HepG2 (cell line): ENCODE measurements at regions not wholly inside any gene's neighbourhood (a gene's known extent, or its start where the extent isn't known, plus 50 kb on each side); places are given as distances from the start of the nearest gene placed in this dataset.

ENCODE experiments used
- ATAC-seq: fragments of 200-7000 bp; cut with Tn5 transposase; 3 replicates; pipeline ENCODE4 v1.9.1; 2020; ENCODE audit warnings: mild to moderate bottlenecking, moderate library complexity
- BruUV-seq: library from RNA; stranded (reverse); fragments of 400-500 nt; replicated peaks from 2 replicates; lab custom pipeline; 2021; lab: Mats Ljungman, UMichigan
- CTCF ChIA-PET: fragments of 300-600 bp; formaldehyde crosslinking; extraction: SDS; loops from one replicate; lab custom pipeline; 2021; ENCODE audit warnings: low total read pairs, inconsistent platforms, low intra/inter-chr PET ratio; lab: Yijun Ruan, JAX
- POLR2A ChIA-PET: fragments of 350-600 bp; sonication (Branson Sonifier 250); formaldehyde crosslinking; loops from one replicate; lab custom pipeline; 2020; ENCODE audit warnings: antibody characterized with exemption, inconsistent platforms; lab: Yijun Ruan, JAX
- DNase-seq: peaks from one replicate; pipeline ENCODE4 v3.0.0-alpha.2; 2015; ENCODE audit warnings: low spot score
- FAIRE-seq: peaks from 3 replicates; lab custom pipeline; 2011; peaks lifted over from hg19 to GRCh38; lab: Jason Lieb, UNC
- H2AFZ ChIP-seq: one replicate; pipeline ENCODE4 v1.6.1; 2011; ENCODE audit warnings: low read length, inconsistent platforms
- H3K27ac ChIP-seq: fragments of 300-600 bp; 3 replicates; pipeline ENCODE4 v1.8.0; 2011; ENCODE audit warnings: mixed run types, mild to moderate bottlenecking, mixed read lengths, low read length, inconsistent platforms; ENCODE audit not compliant: insufficient read depth; ENCODE audit errors: extremely low read length
- H3K27me3 ChIP-seq, 2 experiments: fragments of 200-600 bp in 1 of 2; 2 replicates in 1 of 2; 3 replicates in 1 of 2; pipeline versions ENCODE4 v1.6.0 to v1.8.0; 2011; ENCODE audit warnings: low read length in 2 of 2, mild to moderate bottlenecking in 2 of 2, moderate library complexity in 2 of 2, inconsistent platforms in 1 of 2; ENCODE audit not compliant: insufficient read depth in 2 of 2, control insufficient read depth in 1 of 2
- H3K36me3 ChIP-seq, 2 experiments: fragments of 200-600 bp in 1 of 2; replicated peaks in 1 of 2; 2 replicates in 1 of 2; 3 replicates in 1 of 2; pipeline versions ENCODE4 v1.5.1 to v1.8.0; 2011; ENCODE audit warnings: low read length in 2 of 2, inconsistent platforms in 1 of 2; ENCODE audit not compliant: insufficient read depth in 2 of 2, control insufficient read depth in 1 of 2
- H3K4me1 ChIP-seq: 2 replicates; pipeline ENCODE4 v1.5.1; 2012; ENCODE audit warnings: low read length, inconsistent platforms; ENCODE audit not compliant: insufficient read depth
- H3K4me2 ChIP-seq: 2 replicates; pipeline ENCODE4 v1.6.0; 2011; ENCODE audit warnings: low read depth, low read length, inconsistent platforms
- H3K4me3 ChIP-seq, 3 experiments: fragments of 200-600 bp in 1 of 3; sonication (generic), shearing (Covaris generic) in 1 of 3; replicated peaks in 1 of 3; 2 replicates each; pipeline ENCODE4 v1.5.1; 2011 to 2016; ENCODE audit warnings: low read length in 3 of 3, inconsistent platforms in 2 of 3, low read depth in 2 of 3, mild to moderate bottlenecking in 2 of 3, control low read depth in 1 of 3, mixed read lengths in 1 of 3; ENCODE audit not compliant: insufficient read depth in 1 of 3
- H3K79me2 ChIP-seq: one replicate; pipeline ENCODE4 v1.6.1; 2011; ENCODE audit warnings: low read length, inconsistent platforms; ENCODE audit not compliant: insufficient read depth
- H3K9ac ChIP-seq: 2 replicates; pipeline ENCODE4 v1.6.0; 2011; ENCODE audit warnings: mild to moderate bottlenecking, low read depth, low read length, inconsistent platforms; ENCODE audit not compliant: insufficient read depth
- H3K9me3 ChIP-seq: 2 replicates; pipeline ENCODE4 v1.5.1; 2012; ENCODE audit warnings: mild to moderate bottlenecking, low read length
- H4K20me1 ChIP-seq: 2 replicates; pipeline ENCODE4 v1.6.0; 2011; ENCODE audit warnings: inconsistent platforms, mild to moderate bottlenecking, low read length, moderate library complexity; ENCODE audit not compliant: insufficient read depth
- ARID2 ChIP-seq: sonication (generic); formaldehyde crosslinking; IDR thresholded peaks from 2 replicates; pipeline ENCODE4 v1.8.1; 2022; ENCODE audit warnings: mild to moderate bottlenecking, missing genetic modification reagents, borderline replicate concordance
- ELF4 ChIP-seq: sonication (generic); formaldehyde crosslinking; IDR thresholded peaks from 2 replicates; pipeline ENCODE4 v1.5.0; 2020; ENCODE audit warnings: missing genetic modification reagents, mild to moderate bottlenecking, moderate library complexity, borderline replicate concordance
- PRMT3 ChIP-seq: sonication (generic); formaldehyde crosslinking; IDR thresholded peaks from 2 replicates; pipeline ENCODE4 v1.8.1; 2022; ENCODE audit warnings: low read depth, mild to moderate bottlenecking, moderate library complexity, missing genetic modification reagents, borderline replicate concordance
- SMC3 ChIP-seq: IDR thresholded peaks from 2 replicates; pipeline ENCODE4 v1.6.1; 2011; ENCODE audit warnings: low read length, improper control_type of control experiment
- STAG1 ChIP-seq: sonication (generic); formaldehyde crosslinking; IDR thresholded peaks from 2 replicates; pipeline ENCODE4 v1.4.0; 2020; ENCODE audit warnings: missing genetic modification reagents
- ZNF180 ChIP-seq: sonication (generic); formaldehyde crosslinking; IDR thresholded peaks from 2 replicates; pipeline ENCODE4 v1.4.0; 2020; ENCODE audit warnings: low read depth, missing genetic modification reagents, borderline replicate concordance
- ZNF619 ChIP-seq: sonication (generic); formaldehyde crosslinking; IDR thresholded peaks from 2 replicates; pipeline ENCODE4 v1.4.0; 2020; ENCODE audit warnings: mild to moderate bottlenecking, missing genetic modification reagents
- ZNF766 ChIP-seq: sonication (generic); formaldehyde crosslinking; IDR thresholded peaks from 2 replicates; pipeline ENCODE4 v1.5.0; 2020; ENCODE audit warnings: missing genetic modification reagents, borderline replicate concordance
- WGBS: methylation state at CpG from one replicate; pipeline ENCODE4 v1.1.6; 2017; ENCODE audit warnings: low lambda C conversion rate; 5-methylcytosine and 5-hydroxymethylcytosine counted together
- in situ Hi-C: cut with HindIII; loops from 2 replicates; pipeline ENCODE4 v1.10.0; 2017; ENCODE audit warnings: low pct_unique_long_range_greater_than_20kb; ENCODE audit not compliant: extremely low pct_ligation_motif_present
- intact Hi-C: fragments of 100-400 bp; cut with micrococcal nuclease; formaldehyde crosslinking; loops from one replicate; pipeline ENCODE4 v1.10.0; 2022; ENCODE audit not compliant: unreplicated experiment
- TF ChIP-seq, protein P1 (sequence below): IDR thresholded peaks from 2 replicates; pipeline ENCODE4 v1.6.1; 2012; ENCODE audit warnings: low read length, improper control_type of control experiment
- TF ChIP-seq, protein P2 (sequence below): sonication (generic); formaldehyde crosslinking; IDR thresholded peaks from 2 replicates; pipeline ENCODE4 v1.5.0; 2020; ENCODE audit warnings: mild to moderate bottlenecking, missing genetic modification reagents, moderate library complexity

GRCh38 chr2:12416600-12416999, 300.1 kb upstream of the TRIB2 start:
- DNase-seq: peak; percentile 11

GRCh38 chr2:12417786-12418185, 298.9 kb upstream of the TRIB2 start:
- Histone ChIP-seq H3K4me2 (no peak overlapping the region), H3K9me3 (no peaks in the 10 kb centered on the region), H3K4me1 (no peaks in the 10 kb centered on the region), H3K36me3 (no peaks in the 10 kb centered on the region), H3K79me2 (no peaks in the 10 kb centered on the region), H3K4me3 (no peak overlapping the region), H3K9ac (no peak overlapping the region), H4K20me1 (no peaks in the 10 kb centered on the region), H2AFZ (no peak overlapping the region), H3K27ac (no peak overlapping the region), H3K27me3 (no peaks in the 10 kb centered on the region)
- in situ Hi-C loops (no loop called here), intact Hi-C loops (loop anchor here (5.0 kb wide), 1 partner anchor 515 kb away; no protein-coding TSS in a partner anchor)
- no peak for ATAC-seq
- ChIA-PET CTCF (no interaction called here), POLR2A (no interaction called here)
- no peak for FAIRE-seq
- no TSS peak for BruUV-seq
- 22% methylated on average over 6 of the region's 6 CpGs for WGBS
- no peak for DNase-seq
- no peak for TF ChIP-seq ELF4
- no peak for TF ChIP-seq PRMT3 (CRISPR knock-in tag)
- TF ChIP-seq, protein P1, sequence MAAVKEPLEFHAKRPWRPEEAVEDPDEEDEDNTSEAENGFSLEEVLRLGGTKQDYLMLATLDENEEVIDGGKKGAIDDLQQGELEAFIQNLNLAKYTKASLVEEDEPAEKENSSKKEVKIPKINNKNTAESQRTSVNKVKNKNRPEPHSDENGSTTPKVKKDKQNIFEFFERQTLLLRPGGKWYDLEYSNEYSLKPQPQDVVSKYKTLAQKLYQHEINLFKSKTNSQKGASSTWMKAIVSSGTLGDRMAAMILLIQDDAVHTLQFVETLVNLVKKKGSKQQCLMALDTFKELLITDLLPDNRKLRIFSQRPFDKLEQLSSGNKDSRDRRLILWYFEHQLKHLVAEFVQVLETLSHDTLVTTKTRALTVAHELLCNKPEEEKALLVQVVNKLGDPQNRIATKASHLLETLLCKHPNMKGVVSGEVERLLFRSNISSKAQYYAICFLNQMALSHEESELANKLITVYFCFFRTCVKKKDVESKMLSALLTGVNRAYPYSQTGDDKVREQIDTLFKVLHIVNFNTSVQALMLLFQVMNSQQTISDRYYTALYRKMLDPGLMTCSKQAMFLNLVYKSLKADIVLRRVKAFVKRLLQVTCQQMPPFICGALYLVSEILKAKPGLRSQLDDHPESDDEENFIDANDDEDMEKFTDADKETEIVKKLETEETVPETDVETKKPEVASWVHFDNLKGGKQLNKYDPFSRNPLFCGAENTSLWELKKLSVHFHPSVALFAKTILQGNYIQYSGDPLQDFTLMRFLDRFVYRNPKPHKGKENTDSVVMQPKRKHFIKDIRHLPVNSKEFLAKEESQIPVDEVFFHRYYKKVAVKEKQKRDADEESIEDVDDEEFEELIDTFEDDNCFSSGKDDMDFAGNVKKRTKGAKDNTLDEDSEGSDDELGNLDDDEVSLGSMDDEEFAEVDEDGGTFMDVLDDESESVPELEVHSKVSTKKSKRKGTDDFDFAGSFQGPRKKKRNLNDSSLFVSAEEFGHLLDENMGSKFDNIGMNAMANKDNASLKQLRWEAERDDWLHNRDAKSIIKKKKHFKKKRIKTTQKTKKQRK: no peak
- TF ChIP-seq ZNF180 (CRISPR knock-in tag): no peak
- no peak for TF ChIP-seq ZNF619 (CRISPR knock-in tag)
- TF ChIP-seq ZNF766: no peak

More at GRCh38 chr2:12416600-12416999, 300.1 kb upstream of the TRIB2 start:
- Histone ChIP-seq H3K9ac (no peak overlapping the region), H3K4me1 (no peaks in the 10 kb centered on the region), H4K20me1 (no peaks in the 10 kb centered on the region), H3K27me3 (no peaks in the 10 kb centered on the region), H2AFZ (no peak overlapping the region), H3K9me3 (no peaks in the 10 kb centered on the region), H3K27ac (no peak overlapping the region), H3K36me3 (no peaks in the 10 kb centered on the region), H3K4me2 (no peak overlapping the region), H3K4me3 (no peak overlapping the region), H3K79me2 (no peaks in the 10 kb centered on the region)
- TF ChIP-seq SMC3 (peak; percentile 50; the same call in 1 of the 2 replicates), ARID2 (CRISPR knock-in tag) (no peak), STAG1 (peak; percentile 52; the same call in 1 of the 2 replicates)
- TF ChIP-seq, protein P2, sequence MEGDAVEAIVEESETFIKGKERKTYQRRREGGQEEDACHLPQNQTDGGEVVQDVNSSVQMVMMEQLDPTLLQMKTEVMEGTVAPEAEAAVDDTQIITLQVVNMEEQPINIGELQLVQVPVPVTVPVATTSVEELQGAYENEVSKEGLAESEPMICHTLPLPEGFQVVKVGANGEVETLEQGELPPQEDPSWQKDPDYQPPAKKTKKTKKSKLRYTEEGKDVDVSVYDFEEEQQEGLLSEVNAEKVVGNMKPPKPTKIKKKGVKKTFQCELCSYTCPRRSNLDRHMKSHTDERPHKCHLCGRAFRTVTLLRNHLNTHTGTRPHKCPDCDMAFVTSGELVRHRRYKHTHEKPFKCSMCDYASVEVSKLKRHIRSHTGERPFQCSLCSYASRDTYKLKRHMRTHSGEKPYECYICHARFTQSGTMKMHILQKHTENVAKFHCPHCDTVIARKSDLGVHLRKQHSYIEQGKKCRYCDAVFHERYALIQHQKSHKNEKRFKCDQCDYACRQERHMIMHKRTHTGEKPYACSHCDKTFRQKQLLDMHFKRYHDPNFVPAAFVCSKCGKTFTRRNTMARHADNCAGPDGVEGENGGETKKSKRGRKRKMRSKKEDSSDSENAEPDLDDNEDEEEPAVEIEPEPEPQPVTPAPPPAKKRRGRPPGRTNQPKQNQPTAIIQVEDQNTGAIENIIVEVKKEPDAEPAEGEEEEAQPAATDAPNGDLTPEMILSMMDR: peak; percentile 52
- ATAC-seq: peak; percentile 65
- BruUV-seq: no TSS peak
- intact Hi-C loops (loop anchor here (1.0 to 5.0 kb wide), 2 partner anchors 516 to 591 kb away; no protein-coding TSS in a partner anchor), in situ Hi-C loops (no loop called here)
- no peak for FAIRE-seq
- ChIA-PET CTCF (interaction anchor here (1.1 kb wide), 1 partner anchor 590 kb away, joined by 3 read pairs; no protein-coding TSS in a partner anchor), POLR2A (no interaction called here)
- WGBS: 59% methylated on average over 6 of the region's 6 CpGs
